Endothelial cell of umbilical vein (primary cell): ENCODE measurements at regions not wholly inside any gene's neighbourhood (a gene's known extent, or its start where the extent isn't known, plus 50 kb on each side); places are given as distances from the start of the nearest gene placed in this dataset.

ENCODE experiments used
- BruUV-seq: library from RNA; stranded (reverse); fragments of 400-500 nt; replicated peaks from 2 replicates; lab custom pipeline; 2021; lab: Mats Ljungman, UMichigan
- CTCF ChIA-PET: fragments of 300-600, 350-600 bp; sonication (Branson Sonifier 250); formaldehyde crosslinking; loops from one replicate; lab custom pipeline; 2021; ENCODE audit warnings: antibody characterized with exemption, inconsistent platforms; lab: Charles Lee
- POLR2A ChIA-PET: fragments of 300-600, 350-600 bp; sonication (Branson Sonifier 250); formaldehyde crosslinking; loops from one replicate; lab custom pipeline; 2021; ENCODE audit warnings: antibody characterized with exemption, inconsistent platforms; lab: Charles Lee
- DNase-seq: peaks from one replicate; pipeline ENCODE4 v3.0.0-alpha.2; 2011; ENCODE audit warnings: low read depth, low spot score
- FAIRE-seq: peaks from 2 replicates; lab custom pipeline; 2011; peaks lifted over from hg19 to GRCh38; lab: Jason Lieb, UNC
- H2AFZ ChIP-seq: 2 replicates; pipeline ENCODE4 v1.6.0; 2012; ENCODE audit warnings: low read depth, low read length, control low read depth, inconsistent platforms
- H3K27ac ChIP-seq: 2 replicates; pipeline ENCODE4 v1.5.1; 2011; ENCODE audit warnings: low read depth, mild to moderate bottlenecking, control low read depth, low read length, moderate library complexity; ENCODE audit not compliant: insufficient read depth
- H3K27me3 ChIP-seq, 2 experiments: 2 replicates each; pipeline versions ENCODE4 v1.6.0 to v1.6.1; 2011; ENCODE audit warnings: low read length in 2 of 2, mixed read lengths in 1 of 2; ENCODE audit not compliant: control insufficient read depth in 2 of 2, insufficient read depth in 2 of 2
- H3K36me3 ChIP-seq, 2 experiments: 2 replicates in 1 of 2; 3 replicates in 1 of 2; pipeline ENCODE4 v1.5.1; 2011; ENCODE audit warnings: low read length in 2 of 2, mild to moderate bottlenecking in 1 of 2, moderate library complexity in 1 of 2; ENCODE audit not compliant: control insufficient read depth in 2 of 2, insufficient read depth in 2 of 2; ENCODE audit errors: extremely low read depth in 1 of 2
- H3K4me1 ChIP-seq: 3 replicates; pipeline ENCODE4 v1.5.1; 2011; ENCODE audit warnings: mild to moderate bottlenecking, low read length; ENCODE audit not compliant: control insufficient read depth, insufficient read depth; ENCODE audit errors: extremely low read depth
- H3K4me2 ChIP-seq: 2 replicates; pipeline ENCODE4 v1.6.1; 2011; ENCODE audit warnings: low read length, control low read depth, mixed read lengths; ENCODE audit not compliant: insufficient read depth
- H3K4me3 ChIP-seq, 3 experiments: fragments of 200-600 bp in 1 of 3; sonication (generic), shearing (Covaris generic) in 1 of 3; replicated peaks in 1 of 3; 2 replicates each; pipeline ENCODE4 v1.5.1; 2011 to 2016; ENCODE audit warnings: control low read depth in 3 of 3, low read length in 3 of 3, mild to moderate bottlenecking in 2 of 3, inconsistent platforms in 1 of 3, low read depth in 1 of 3, moderate library complexity in 1 of 3; ENCODE audit not compliant: insufficient read depth in 1 of 3
- H3K79me2 ChIP-seq: 2 replicates; pipeline ENCODE4 v1.6.0; 2012; ENCODE audit warnings: low read length, inconsistent platforms; ENCODE audit not compliant: control insufficient read depth, insufficient read depth
- H3K9ac ChIP-seq: replicated peaks from 2 replicates; pipeline ENCODE3; 2011; ENCODE audit warnings: low read length, control low read depth; ENCODE audit not compliant: insufficient read depth; ENCODE audit errors: extremely low read depth
- H3K9me1 ChIP-seq: replicated peaks from 3 replicates; pipeline ENCODE4 v1.6.0; 2011; ENCODE audit warnings: mild to moderate bottlenecking, low read length; ENCODE audit not compliant: control insufficient read depth, insufficient read depth; ENCODE audit errors: extremely low read depth
- H3K9me3 ChIP-seq: replicated peaks from 2 replicates; pipeline ENCODE4 v1.5.1; 2012; ENCODE audit warnings: low read length, inconsistent platforms; ENCODE audit not compliant: control insufficient read depth, insufficient read depth
- H4K20me1 ChIP-seq: replicated peaks from 2 replicates; pipeline ENCODE3; 2011; ENCODE audit warnings: mild to moderate bottlenecking, low read length; ENCODE audit not compliant: control insufficient read depth, insufficient read depth; ENCODE audit errors: extremely low read depth
- EZH2 ChIP-seq: IDR thresholded peaks from 2 replicates; pipeline ENCODE4 v1.6.1; 2012; ENCODE audit warnings: borderline replicate concordance, low read depth, mild to moderate bottlenecking, moderate library complexity, low read length, inconsistent platforms; ENCODE audit not compliant: severe bottlenecking
- FOS ChIP-seq: IDR thresholded peaks from 2 replicates; pipeline ENCODE4 v1.6.1; 2011; ENCODE audit warnings: mild to moderate bottlenecking, low read length, moderate library complexity, borderline replicate concordance; ENCODE audit not compliant: insufficient read depth
- GATA2 ChIP-seq: IDR thresholded peaks from 2 replicates; pipeline ENCODE4 v1.7.0; 2011; ENCODE audit warnings: low read depth, mild to moderate bottlenecking, moderate library complexity, mixed read lengths, low read length; ENCODE audit not compliant: insufficient read length, insufficient read depth
- JUN ChIP-seq: IDR thresholded peaks from 2 replicates; pipeline ENCODE4 v1.6.1; 2011; ENCODE audit warnings: borderline replicate concordance, low read depth; ENCODE audit not compliant: insufficient read length, insufficient read depth
- MYC ChIP-seq: IDR thresholded peaks from one replicate; pipeline ENCODE4 v1.6.1; 2011; ENCODE audit warnings: mild to moderate bottlenecking, low read depth, low read length
- POLR2A ChIP-seq: IDR thresholded peaks from 2 replicates; pipeline ENCODE4 v1.6.1; 2012; ENCODE audit warnings: low read depth, mild to moderate bottlenecking, control low read depth, low read length
- POLR2AphosphoS5 ChIP-seq: IDR thresholded peaks from 2 replicates; pipeline ENCODE4 v1.6.1; 2012; ENCODE audit warnings: low read depth, mild to moderate bottlenecking, control low read depth, low read length, moderate library complexity; ENCODE audit not compliant: insufficient read depth
- dilution Hi-C: fragments of 300-500 bp; cut with MboI; formaldehyde crosslinking; loops from one replicate; pipeline ENCODE4 v1.15.0; 2019; ENCODE audit warnings: low sequenced_read_pairs; ENCODE audit not compliant: extremely low pct_ligation_motif_present
- intact Hi-C: fragments of 100-400 bp; cut with micrococcal nuclease; formaldehyde crosslinking; loops from one replicate; pipeline ENCODE4 v1.10.0; 2022
- TF ChIP-seq, protein P1 (sequence below), 2 donors: IDR thresholded peaks; 1 replicate in 1 of 2; 2 replicates in 1 of 2; pipeline ENCODE4 v1.5.1; 2011; ENCODE audit warnings: low read length in 2 of 2, mild to moderate bottlenecking in 2 of 2, moderate library complexity in 2 of 2, control low read depth in 1 of 2, inconsistent platforms in 1 of 2, low read depth in 1 of 2; ENCODE audit not compliant: insufficient read depth in 1 of 2; ENCODE audit errors: extremely low read depth in 1 of 2
- TF ChIP-seq, protein P2 (sequence below): IDR thresholded peaks from 2 replicates; pipeline ENCODE4 v1.6.1; 2011; ENCODE audit not compliant: insufficient read depth, insufficient read length

DNA sequence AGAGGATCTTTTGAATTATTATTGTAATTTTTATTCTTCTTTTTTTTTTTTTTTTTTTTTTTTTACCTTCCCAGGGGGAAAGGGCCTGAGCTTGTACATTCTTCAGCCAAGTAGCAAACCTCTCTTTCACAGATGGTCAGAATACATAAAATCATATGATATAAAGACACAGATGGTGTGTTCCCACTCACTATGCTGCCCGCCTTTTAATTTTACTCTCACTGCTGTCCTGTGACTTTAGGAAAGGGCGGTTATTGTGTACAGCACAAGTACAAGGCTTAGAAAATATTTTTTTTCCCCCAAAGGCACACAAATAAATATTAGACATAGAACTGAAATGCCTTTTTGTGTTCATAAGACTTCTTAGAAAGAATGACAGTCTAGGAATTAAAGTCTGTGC lies 213.6 kb downstream of the RPS24 start:
- H3K4me3 ChIP-seq = no peak overlapping the region
- BruUV-seq = no TSS peak
- TF ChIP-seq, protein P1, sequence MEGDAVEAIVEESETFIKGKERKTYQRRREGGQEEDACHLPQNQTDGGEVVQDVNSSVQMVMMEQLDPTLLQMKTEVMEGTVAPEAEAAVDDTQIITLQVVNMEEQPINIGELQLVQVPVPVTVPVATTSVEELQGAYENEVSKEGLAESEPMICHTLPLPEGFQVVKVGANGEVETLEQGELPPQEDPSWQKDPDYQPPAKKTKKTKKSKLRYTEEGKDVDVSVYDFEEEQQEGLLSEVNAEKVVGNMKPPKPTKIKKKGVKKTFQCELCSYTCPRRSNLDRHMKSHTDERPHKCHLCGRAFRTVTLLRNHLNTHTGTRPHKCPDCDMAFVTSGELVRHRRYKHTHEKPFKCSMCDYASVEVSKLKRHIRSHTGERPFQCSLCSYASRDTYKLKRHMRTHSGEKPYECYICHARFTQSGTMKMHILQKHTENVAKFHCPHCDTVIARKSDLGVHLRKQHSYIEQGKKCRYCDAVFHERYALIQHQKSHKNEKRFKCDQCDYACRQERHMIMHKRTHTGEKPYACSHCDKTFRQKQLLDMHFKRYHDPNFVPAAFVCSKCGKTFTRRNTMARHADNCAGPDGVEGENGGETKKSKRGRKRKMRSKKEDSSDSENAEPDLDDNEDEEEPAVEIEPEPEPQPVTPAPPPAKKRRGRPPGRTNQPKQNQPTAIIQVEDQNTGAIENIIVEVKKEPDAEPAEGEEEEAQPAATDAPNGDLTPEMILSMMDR (IDR thresholded peaks at IDR 0.05; ENCODE audit: extremely low read depth in 1 of 2, insufficient read depth in 1 of 2, low read depth in 1 of 2, low read length in 2 of 2) = no peak
- no peak for TF ChIP-seq FOS
- TF ChIP-seq JUN = no peak
- TF ChIP-seq, protein P2, sequence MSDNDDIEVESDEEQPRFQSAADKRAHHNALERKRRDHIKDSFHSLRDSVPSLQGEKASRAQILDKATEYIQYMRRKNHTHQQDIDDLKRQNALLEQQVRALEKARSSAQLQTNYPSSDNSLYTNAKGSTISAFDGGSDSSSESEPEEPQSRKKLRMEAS = no peak
- TF ChIP-seq GATA2 = no peak
- TF ChIP-seq POLR2A = no peak
- TF ChIP-seq MYC = no peak
- TF ChIP-seq POLR2AphosphoS5 = no peak
- no peak for TF ChIP-seq EZH2
- DNase-seq = no peak
- no peaks in the 10 kb centered on the region for H3K36me3 ChIP-seq
- H3K9me3 ChIP-seq = no peaks in the 10 kb centered on the region
- FAIRE-seq = no peak
- H3K4me1 ChIP-seq = no peaks in the 10 kb centered on the region
- POLR2A ChIA-PET = no interaction called here
- H3K79me2 ChIP-seq = no peaks in the 10 kb centered on the region
- no peaks in the 10 kb centered on the region for H3K27me3 ChIP-seq
- dilution Hi-C loops = no loop called here
- no peaks in the 10 kb centered on the region for H3K9me1 ChIP-seq
- no peak overlapping the region for H3K27ac ChIP-seq
- no peak overlapping the region for H3K4me2 ChIP-seq
- intact Hi-C loops = no loop called here
- H2AFZ ChIP-seq = no peak overlapping the region
- H4K20me1 ChIP-seq = no peaks in the 10 kb centered on the region
- CTCF ChIA-PET = no interaction called here
- no peak overlapping the region for H3K9ac ChIP-seq
